Liver (tissue), 8 donors: ENCODE measurements at regions not wholly inside any gene's neighbourhood (a gene's known extent, or its start where the extent isn't known, plus 50 kb on each side); places are given as distances from the start of the nearest gene placed in this dataset.

Source experiments
- DNase-seq: peaks from one replicate; pipeline ENCODE4 v3.0.0-alpha.2; 2017; ENCODE audit warnings: low spot score
- H3K27ac ChIP-seq, 2 donors: one replicate each; pipeline ENCODE4 v1.7.0; 2013; ENCODE audit warnings: inconsistent platforms in 2 of 2, low read length in 2 of 2, control low read depth in 1 of 2, low read depth in 1 of 2, mild to moderate bottlenecking in 1 of 2
- H3K27me3 ChIP-seq, 4 donors: one replicate each; pipeline versions ENCODE4 v1.6.1 to v1.7.0; 2013; ENCODE audit warnings: low read length in 3 of 4, inconsistent platforms in 1 of 4, mild to moderate bottlenecking in 1 of 4, moderate library complexity in 1 of 4; ENCODE audit not compliant: control insufficient read depth in 4 of 4, insufficient read depth in 4 of 4
- H3K36me3 ChIP-seq, 4 donors: one replicate each; pipeline versions ENCODE4 v1.6.1 to v1.7.0; 2013; ENCODE audit warnings: low read length in 3 of 4, mild to moderate bottlenecking in 3 of 4, low read depth in 1 of 4, moderate library complexity in 1 of 4; ENCODE audit not compliant: control insufficient read depth in 4 of 4, insufficient read depth in 3 of 4
- H3K4me1 ChIP-seq, 4 donors: one replicate each; pipeline versions ENCODE4 v1.6.1 to v1.7.0; 2013; ENCODE audit warnings: low read length in 3 of 4, mild to moderate bottlenecking in 3 of 4, moderate library complexity in 1 of 4; ENCODE audit not compliant: control insufficient read depth in 4 of 4, insufficient read depth in 4 of 4
- H3K4me3 ChIP-seq, 3 donors: one replicate each; pipeline versions ENCODE4 v1.6.1 to v1.7.0; 2013; ENCODE audit warnings: low read length in 3 of 3, control low read depth in 1 of 3, low read depth in 1 of 3, mild to moderate bottlenecking in 1 of 3
- H3K9ac ChIP-seq, 2 donors: one replicate each; pipeline ENCODE4 v1.7.0; 2013; ENCODE audit warnings: low read length in 2 of 2, mild to moderate bottlenecking in 2 of 2, moderate library complexity in 2 of 2, control low read depth in 1 of 2, low read depth in 1 of 2
- H3K9me3 ChIP-seq, 4 donors: one replicate each; pipeline versions ENCODE4 v1.6.1 to v1.7.0; 2013; ENCODE audit warnings: low read length in 3 of 4; ENCODE audit not compliant: control insufficient read depth in 4 of 4
- ATF3 ChIP-seq: IDR thresholded peaks from 2 replicates; pipeline ENCODE4 v1.6.1; 2016; ENCODE audit warnings: antibody characterized with exemption
- CTCF ChIP-seq: fragments of 150-350 bp; IDR thresholded peaks from 2 replicates; pipeline ENCODE4 v1.5.1; 2017; ENCODE audit warnings: improper control_type of control experiment, low read depth, low read length; ENCODE audit not compliant: missing input control
- EGR1 ChIP-seq, 2 donors: IDR thresholded peaks; 2 replicates each; pipeline ENCODE4 v1.6.1; 2016 to 2018; ENCODE audit warnings: antibody characterized with exemption in 2 of 2, low read depth in 2 of 2
- FOXA1 ChIP-seq: IDR thresholded peaks from 2 replicates; pipeline ENCODE4 v1.6.1; 2016; ENCODE audit warnings: antibody characterized with exemption
- FOXA2 ChIP-seq: IDR thresholded peaks from 2 replicates; pipeline ENCODE4 v1.6.1; 2016; ENCODE audit warnings: antibody characterized with exemption
- GABPA ChIP-seq, 2 donors: IDR thresholded peaks in 1 of 2; conservative IDR thresholded peaks in 1 of 2; 2 replicates each; pipeline ENCODE4 v1.6.1; 2016; ENCODE audit warnings: antibody characterized with exemption in 2 of 2, mild to moderate bottlenecking in 1 of 2, moderate library complexity in 1 of 2
- HNF4A ChIP-seq, 2 donors: conservative IDR thresholded peaks; 2 replicates each; pipeline ENCODE4 v1.6.1; 2016; ENCODE audit warnings: antibody characterized with exemption in 2 of 2, mild to moderate bottlenecking in 2 of 2
- HNF4G ChIP-seq: IDR thresholded peaks from 2 replicates; pipeline ENCODE4 v1.6.1; 2016; ENCODE audit warnings: antibody characterized with exemption
- JUND ChIP-seq, 2 donors: IDR thresholded peaks; 2 replicates each; pipeline ENCODE4 v1.6.1; 2016; ENCODE audit warnings: antibody characterized with exemption in 2 of 2
- MAX ChIP-seq: IDR thresholded peaks from 2 replicates; pipeline ENCODE4 v1.6.1; 2016; ENCODE audit warnings: antibody characterized with exemption
- NR2F2 ChIP-seq: IDR thresholded peaks from 2 replicates; pipeline ENCODE4 v1.6.1; 2016; ENCODE audit warnings: antibody characterized with exemption
- RAD21 ChIP-seq, 2 donors: IDR thresholded peaks; 2 replicates each; pipeline ENCODE4 v1.6.1; 2016; ENCODE audit warnings: antibody characterized with exemption in 2 of 2, mild to moderate bottlenecking in 2 of 2
- REST ChIP-seq: IDR thresholded peaks from 2 replicates; pipeline ENCODE4 v1.6.1; 2016; ENCODE audit warnings: antibody characterized with exemption, mild to moderate bottlenecking
- RXRA ChIP-seq, 2 donors: IDR thresholded peaks; 2 replicates each; pipeline ENCODE4 v1.6.1; 2017 to 2018; ENCODE audit warnings: antibody characterized with exemption in 2 of 2, mild to moderate bottlenecking in 1 of 2
- SP1 ChIP-seq: IDR thresholded peaks from 2 replicates; pipeline ENCODE4 v1.6.1; 2018; ENCODE audit warnings: antibody characterized with exemption, mild to moderate bottlenecking
- TAF1 ChIP-seq: conservative IDR thresholded peaks from 2 replicates; pipeline ENCODE4 v1.6.1; 2016; ENCODE audit warnings: antibody characterized with exemption, mild to moderate bottlenecking
- YY1 ChIP-seq: IDR thresholded peaks from 2 replicates; pipeline ENCODE4 v1.6.1; 2016; ENCODE audit warnings: antibody characterized with exemption, mild to moderate bottlenecking
- ZBTB33 ChIP-seq: IDR thresholded peaks from 2 replicates; pipeline ENCODE4 v1.6.1; 2016; ENCODE audit warnings: antibody characterized with exemption
- WGBS: extraction: QIAGEN DNeasy Blood & Tissue Kit; methylation state at CpG from one replicate; pipeline ENCODE4 v1.1.7; 2013; 5-methylcytosine and 5-hydroxymethylcytosine counted together
- donor health status: healthy.
- donor health status: healthy.
- donor health status: healthy.
- donor health status: healthy.
- donor health status: healthy.

- H3K4me1 ChIP-seq = no peaks in the 10 kb centered on the region
- H3K9me3 ChIP-seq = no peaks in the 10 kb centered on the region
- H3K27ac ChIP-seq = no peak overlapping the region
- H3K9ac ChIP-seq = no peak overlapping the region
- no peak for DNase-seq
- peaks cover 0 to 5% (median 0%) of the 10 kb centered on the region in 4 donors for H3K27me3 ChIP-seq
- TF ChIP-seq RAD21 (IDR thresholded peaks at IDR 0.05) (no peak), RXRA (IDR thresholded peaks at IDR 0.05) (no peak), SP1 (no peak), HNF4G (no peak), FOXA2 (no peak), TAF1 (no peak), EGR1 (IDR thresholded peaks at IDR 0.05; ENCODE audit: low read depth in 2 of 2) (no peak), FOXA1 (no peak), MAX (no peak), ZBTB33 (no peak), GABPA (IDR thresholded peaks at IDR 0.05 in 1 of 2, conservative IDR thresholded peaks at IDR 0.05 in 1 of 2) (no peak), ATF3 (no peak), JUND (IDR thresholded peaks at IDR 0.05) (no peak), HNF4A (conservative IDR thresholded peaks at IDR 0.05) (no peak), CTCF (no peak), YY1 (no peak), REST (no peak), NR2F2 (no peak)
- no peak overlapping the region for H3K4me3 ChIP-seq
- H3K36me3 ChIP-seq = no peaks in the 10 kb centered on the region
- WGBS = 78% methylated on average over 5 of the region's 5 CpGs
Observed at GRCh38 chr13:21905486-21905885, 234.6 kb downstream of the FGF9 start.

GRCh38 chr13:21909331-21909730 is 238.5 kb downstream of the FGF9 start:
- no peaks in the 10 kb centered on the region for H3K27me3 ChIP-seq
- no peak overlapping the region for H3K4me3 ChIP-seq
- H3K36me3 ChIP-seq = no peaks in the 10 kb centered on the region
- WGBS = 72% methylated on average over 7 of the region's 7 CpGs
- no peak overlapping the region for H3K9ac ChIP-seq
- TF ChIP-seq TAF1 (no peak), ATF3 (no peak), RAD21 (IDR thresholded peaks at IDR 0.05) (no peak), MAX (no peak), ZBTB33 (no peak), FOXA2 (no peak), HNF4A (conservative IDR thresholded peaks at IDR 0.05) (no peak), SP1 (no peak), YY1 (no peak), FOXA1 (no peak), GABPA (IDR thresholded peaks at IDR 0.05 in 1 of 2, conservative IDR thresholded peaks at IDR 0.05 in 1 of 2) (no peak)
- H3K9me3 ChIP-seq = no peaks in the 10 kb centered on the region
- H3K27ac ChIP-seq = no peak overlapping the region
- DNase-seq = no peak
- H3K4me1 ChIP-seq = no peaks in the 10 kb centered on the region
